C4-2B (cell line): ENCODE measurements at regions not wholly inside any gene's neighbourhood (a gene's known extent, or its start where the extent isn't known, plus 50 kb on each side); places are given as distances from the start of the nearest gene placed in this dataset.

Experiments used
- ZFX ChIP-seq: fragments of 450-650 bp; IDR thresholded peaks from 2 replicates; pipeline ENCODE4 v1.6.1; 2017
- TF ChIP-seq, protein P1 (sequence below): fragments of 450-650 bp; conservative IDR thresholded peaks from 2 replicates; pipeline ENCODE4 v1.5.1; 2017; ENCODE audit warnings: mild to moderate bottlenecking

DNA sequence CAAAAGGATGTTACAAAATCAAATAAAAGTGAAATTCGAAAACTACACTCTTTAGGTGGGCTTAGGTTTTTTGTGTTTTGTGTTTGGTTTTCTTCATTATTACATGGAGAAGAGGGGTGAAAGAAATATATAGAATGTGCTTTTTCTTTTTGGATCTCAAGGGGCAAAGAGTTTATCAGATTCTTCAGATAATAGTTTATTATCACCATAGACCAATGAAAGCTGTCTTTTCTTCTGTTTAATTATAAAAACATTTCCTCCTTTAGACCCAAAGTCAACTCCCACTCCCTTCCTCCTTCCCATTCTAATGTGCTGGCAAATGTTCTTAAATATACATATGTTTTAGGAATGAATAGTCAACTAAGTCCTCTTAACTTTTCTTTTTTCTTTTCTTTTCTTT, 167.6 kb downstream of the AKR1D1 start:
- TF ChIP-seq, protein P1, sequence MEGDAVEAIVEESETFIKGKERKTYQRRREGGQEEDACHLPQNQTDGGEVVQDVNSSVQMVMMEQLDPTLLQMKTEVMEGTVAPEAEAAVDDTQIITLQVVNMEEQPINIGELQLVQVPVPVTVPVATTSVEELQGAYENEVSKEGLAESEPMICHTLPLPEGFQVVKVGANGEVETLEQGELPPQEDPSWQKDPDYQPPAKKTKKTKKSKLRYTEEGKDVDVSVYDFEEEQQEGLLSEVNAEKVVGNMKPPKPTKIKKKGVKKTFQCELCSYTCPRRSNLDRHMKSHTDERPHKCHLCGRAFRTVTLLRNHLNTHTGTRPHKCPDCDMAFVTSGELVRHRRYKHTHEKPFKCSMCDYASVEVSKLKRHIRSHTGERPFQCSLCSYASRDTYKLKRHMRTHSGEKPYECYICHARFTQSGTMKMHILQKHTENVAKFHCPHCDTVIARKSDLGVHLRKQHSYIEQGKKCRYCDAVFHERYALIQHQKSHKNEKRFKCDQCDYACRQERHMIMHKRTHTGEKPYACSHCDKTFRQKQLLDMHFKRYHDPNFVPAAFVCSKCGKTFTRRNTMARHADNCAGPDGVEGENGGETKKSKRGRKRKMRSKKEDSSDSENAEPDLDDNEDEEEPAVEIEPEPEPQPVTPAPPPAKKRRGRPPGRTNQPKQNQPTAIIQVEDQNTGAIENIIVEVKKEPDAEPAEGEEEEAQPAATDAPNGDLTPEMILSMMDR = no peak; the same call in 1 of the 2 replicates
- TF ChIP-seq ZFX = no peak
